Loucy (cell line): ENCODE measurements at regions not wholly inside any gene's neighbourhood (a gene's known extent, or its start where the extent isn't known, plus 50 kb on each side); places are given as distances from the start of the nearest gene placed in this dataset.

Experiments
- CTCF ChIP-seq: fragments of 200-600 bp; sonication (generic); conservative IDR thresholded peaks from 2 replicates; pipeline ENCODE4 v1.5.1; 2014; ENCODE audit warnings: mild to moderate bottlenecking, antibody characterized with exemption, low read length
- EZH2phosphoT487 ChIP-seq: fragments of 200-600 bp; IDR thresholded peaks from 2 replicates; pipeline ENCODE4 v1.6.1; 2018; ENCODE audit warnings: antibody characterized with exemption, mild to moderate bottlenecking, moderate library complexity, borderline replicate concordance

- TF ChIP-seq CTCF: no peak
- no peak for TF ChIP-seq EZH2phosphoT487
Observed at GRCh38 chr7:115831371-115831770, 199.2 kb downstream of the TFEC start.
